NCI-H748 (cell line): ENCODE measurements at regions not wholly inside any gene's neighbourhood (a gene's known extent, or its start where the extent isn't known, plus 50 kb on each side); places are given as distances from the start of the nearest gene placed in this dataset.

Experiments used
- DNase-seq: peaks from one replicate; lab custom pipeline; 2025; ENCODE audit not compliant: unreplicated experiment; lab: John Stamatoyannopoulos, UW

GRCh38 chr20:58019027-58019849 is 209.2 kb downstream of the ANKRD60 start:
- DNase-seq: no peak

- no peak for DNase-seq
Measured at GRCh38 chr20:58018590-58018989, 209.9 kb downstream of the ANKRD60 start.

- no peak for DNase-seq
Measured at GRCh38 chr20:58017970-58018530, 210.4 kb downstream of the ANKRD60 start.

- no peak for DNase-seq
Measured at GRCh38 chr20:58017231-58017969, 211.1 kb downstream of the ANKRD60 start.

- DNase-seq: no peak
Measured at GRCh38 chr20:58016779-58017178, 211.7 kb downstream of the ANKRD60 start.

- no peak for DNase-seq
Measured at GRCh38 chr20:58014628-58015315, 213.7 kb downstream of the ANKRD60 start.

- DNase-seq: no peak
Measured at GRCh38 chr20:58012731-58013510, 215.5 kb downstream of the ANKRD60 start.

- no peak for DNase-seq
Measured at GRCh38 chr20:58011947-58012610, 216.4 kb downstream of the ANKRD60 start.

GRCh38 chr20:58011106-58011946 is 217.1 kb downstream of the ANKRD60 start:
- no peak for DNase-seq

GRCh38 chr20:58010666-58011065 is 217.8 kb downstream of the ANKRD60 start:
- no peak for DNase-seq

- DNase-seq: no peak
Measured at GRCh38 chr20:58010186-58010585, 218.3 kb downstream of the ANKRD60 start.

GRCh38 chr20:58008866-58009265 is 219.6 kb downstream of the ANKRD60 start:
- no peak for DNase-seq

- DNase-seq: no peak
Measured at GRCh38 chr20:58008413-58008812, 220.0 kb downstream of the ANKRD60 start.

- no peak for DNase-seq
Measured at GRCh38 chr20:58007947-58008346, 220.5 kb downstream of the ANKRD60 start.

GRCh38 chr20:58006346-58007316 is 221.8 kb downstream of the ANKRD60 start:
- no peak for DNase-seq

GRCh38 chr20:58005581-58006345 is 222.7 kb downstream of the ANKRD60 start:
- DNase-seq: no peak

- no peak for DNase-seq
Measured at GRCh38 chr20:58004900-58005299, 223.6 kb downstream of the ANKRD60 start.
